Heart left ventricle (tissue), 13 donors: ENCODE measurements at regions not wholly inside any gene's neighbourhood (a gene's known extent, or its start where the extent isn't known, plus 50 kb on each side); places are given as distances from the start of the nearest gene placed in this dataset.

ENCODE experiments used
- CTCF ChIP-seq, 12 donors: fragments of 200-600 bp; sonication (generic) in 4 of 12; IDR thresholded peaks; one replicate each; pipeline versions ENCODE4 v1.5.0 to v1.8.0; 2018 to 2022; ENCODE audit warnings: antibody characterized with exemption in 12 of 12, mild to moderate bottlenecking in 5 of 12
- POLR2A ChIP-seq, 2 donors: fragments of 450-650 bp; IDR thresholded peaks; one replicate each; pipeline ENCODE4 v1.6.1; 2017; ENCODE audit warnings: antibody characterized with exemption in 2 of 2, mild to moderate bottlenecking in 2 of 2, moderate library complexity in 2 of 2
- donor health status: ischemic (EF 13 %, LVEDD 7.1; RV severe dilation, severe dysfunction).
- donor health status: DM: no; HTN: yes; CAD: no.
- donor health status: DM: no; HTN: no; CAD: no.
- donor health status: ischemic (EF 25% LVEDD 6.9; RV normal size, moderate dysfunction).
- donor health status: ischemic (EF 25% LVEDD 5.7; RV mildly dilated, moderate dysfunction).
- donor health status: ischemic (EF 35%, LVEDD 5.7; RV mildly dilated, moderate dysfunction).
- donor health status: nonischemic (EF 11% LVEDD 7.7; RV severe dilation, severe dysfunction).
- donor health status: DM: yes; HTN: yes; CAD: no.
- donor health status: PGD.
- donor health status: ischemic (EF 29% LVEDD 5.4; RV normal size, mild dysfunction).
- donor health status: nonischemic (EF 23%, LVEDD 6.1; RV moderate dilation, normal function).

- TF ChIP-seq CTCF (IDR thresholded peaks at IDR 0.05), result no peak
- TF ChIP-seq POLR2A (IDR thresholded peaks at IDR 0.05), result no peak
Measured at GRCh38 chr3:3625544-3626271, 173.5 kb upstream of the LRRN1 start.
